CD4-positive, alpha-beta T cell treated with Interleukin-10 for 1 hour (primary cell): ENCODE measurements at regions not wholly inside any gene's neighbourhood (a gene's known extent, or its start where the extent isn't known, plus 50 kb on each side); places are given as distances from the start of the nearest gene placed in this dataset.
"Not testable (repeated sequence)": the region's sequence is repeated elsewhere in the genome, so short reads cannot be mapped to it uniquely, and the experiment has no call there.

ENCODE experiments used
- DNase-seq: peaks from one replicate; pipeline ENCODE4 v3.0.0-alpha.2; 2020

GRCh38 chr2:47728551-47728950, 54.4 kb upstream of the MSH6 start:
- no peak for DNase-seq

- DNase-seq = no peak
These were observed 55.0 kb upstream of the MSH6 start for GRCh38 chr2:47727956-47728355.

- DNase-seq = not testable (repeated sequence)
These were observed 56.0 kb upstream of the MSH6 start for GRCh38 chr2:47726978-47727377.

- DNase-seq = no peak
These were observed 57.1 kb upstream of the MSH6 start for GRCh38 chr2:47725808-47726207.

- DNase-seq = peak; percentile 0
These were observed 58.5 kb upstream of the MSH6 start for GRCh38 chr2:47724221-47724981.

GRCh38 chr2:47721296-47721695, 61.6 kb upstream of the MSH6 start:
- no peak for DNase-seq

GRCh38 chr2:47720559-47720958, 62.4 kb upstream of the MSH6 start:
- DNase-seq = no peak

- DNase-seq = no peak
These were observed 62.9 kb upstream of the MSH6 start for GRCh38 chr2:47720036-47720435.

GRCh38 chr2:47719099-47719498, 63.8 kb upstream of the MSH6 start:
- DNase-seq = no peak

GRCh38 chr2:47716307-47716706, 66.6 kb upstream of the MSH6 start:
- not testable (repeated sequence) for DNase-seq

- no peak for DNase-seq
These were observed 67.4 kb upstream of the MSH6 start for GRCh38 chr2:47715552-47715951.

- DNase-seq = no peak
These were observed 74.0 kb upstream of the MSH6 start for GRCh38 chr2:47708801-47709499.

- no peak for DNase-seq
These were observed 78.7 kb upstream of the MSH6 start for GRCh38 chr2:47704287-47704686.

- no peak for DNase-seq
These were observed 83.3 kb upstream of the MSH6 start for GRCh38 chr2:47699533-47700215.

GRCh38 chr2:47698436-47698972, 84.4 kb upstream of the MSH6 start:
- not testable (repeated sequence) for DNase-seq

GRCh38 chr2:47697681-47698435, 85.1 kb upstream of the MSH6 start:
- DNase-seq = not testable (repeated sequence)

- DNase-seq = no peak
These were observed 85.8 kb upstream of the MSH6 start for GRCh38 chr2:47697000-47697601.

GRCh38 chr2:47696478-47696831, 86.5 kb upstream of the MSH6 start:
- DNase-seq = no peak

GRCh38 chr2:47695800-47696477, 87.0 kb upstream of the MSH6 start:
- DNase-seq = no peak

GRCh38 chr2:47694451-47694850, 88.5 kb upstream of the MSH6 start:
- DNase-seq = not testable (repeated sequence)

- not testable (repeated sequence) for DNase-seq
These were observed 92.1 kb upstream of the MSH6 start for GRCh38 chr2:47690706-47691325.
